KMS-11 (cell line): ENCODE measurements at regions not wholly inside any gene's neighbourhood (a gene's known extent, or its start where the extent isn't known, plus 50 kb on each side); places are given as distances from the start of the nearest gene placed in this dataset.

ENCODE experiments used
- H2AFZ ChIP-seq: fragments of 200-600 bp; sonication (generic); 2 replicates; pipeline ENCODE4 v1.6.1; 2016; ENCODE audit warnings: antibody characterized with exemption, mixed run types, low read depth
- H3K27ac ChIP-seq: fragments of 200-600 bp; sonication (generic); 2 replicates; pipeline ENCODE4 v1.6.1; 2016; ENCODE audit warnings: mild to moderate bottlenecking, mixed run types
- H3K27me3 ChIP-seq: fragments of 200-600 bp; sonication (generic); 2 replicates; pipeline ENCODE4 v1.6.1; 2017; ENCODE audit warnings: mild to moderate bottlenecking, low read depth, mixed run types, moderate library complexity; ENCODE audit not compliant: insufficient read depth
- H3K36me3 ChIP-seq: fragments of 200-600 bp; sonication (generic); 2 replicates; pipeline ENCODE4 v1.6.1; 2017; ENCODE audit warnings: mild to moderate bottlenecking, mixed run types; ENCODE audit not compliant: insufficient read depth
- H3K4me1 ChIP-seq: fragments of 200-600 bp; sonication (generic); 2 replicates; pipeline ENCODE4 v1.6.1; 2016; ENCODE audit warnings: mild to moderate bottlenecking, low read depth, mixed run types; ENCODE audit not compliant: poor library complexity, severe bottlenecking
- H3K4me2 ChIP-seq: fragments of 200-600 bp; sonication (generic); 2 replicates; pipeline ENCODE4 v1.7.0; 2016; ENCODE audit warnings: mild to moderate bottlenecking, mixed run types
- H3K4me3 ChIP-seq: fragments of 200-600 bp; sonication (generic); IDR thresholded peaks from 2 replicates; pipeline ENCODE4 v1.6.1; 2017; ENCODE audit warnings: low read depth, low read length, mixed read lengths; ENCODE audit not compliant: insufficient read depth
- H3K79me2 ChIP-seq: fragments of 200-600 bp; sonication (generic); 2 replicates; pipeline ENCODE4 v1.6.1; 2016; ENCODE audit warnings: low read depth, mixed run types; ENCODE audit not compliant: insufficient read depth
- H3K9ac ChIP-seq: fragments of 200-600 bp; sonication (generic); 2 replicates; pipeline ENCODE4 v1.6.1; 2016; ENCODE audit warnings: mild to moderate bottlenecking, mixed run types
- H4K20me1 ChIP-seq: fragments of 200-600 bp; sonication (generic); 2 replicates; pipeline ENCODE4 v1.6.1; 2016; ENCODE audit warnings: mild to moderate bottlenecking, mixed run types; ENCODE audit not compliant: insufficient read depth
- TF ChIP-seq, protein P1 (sequence below): fragments of 200-600 bp; sonication (generic); conservative IDR thresholded peaks from 2 replicates; pipeline ENCODE4 v1.6.1; 2017; ENCODE audit warnings: low read depth, mild to moderate bottlenecking, antibody characterized with exemption, low read length, moderate library complexity, mixed read lengths

GRCh38 chr12:34402228-34402898 is 380.1 kb downstream of the ALG10 start:
- TF ChIP-seq, protein P1, sequence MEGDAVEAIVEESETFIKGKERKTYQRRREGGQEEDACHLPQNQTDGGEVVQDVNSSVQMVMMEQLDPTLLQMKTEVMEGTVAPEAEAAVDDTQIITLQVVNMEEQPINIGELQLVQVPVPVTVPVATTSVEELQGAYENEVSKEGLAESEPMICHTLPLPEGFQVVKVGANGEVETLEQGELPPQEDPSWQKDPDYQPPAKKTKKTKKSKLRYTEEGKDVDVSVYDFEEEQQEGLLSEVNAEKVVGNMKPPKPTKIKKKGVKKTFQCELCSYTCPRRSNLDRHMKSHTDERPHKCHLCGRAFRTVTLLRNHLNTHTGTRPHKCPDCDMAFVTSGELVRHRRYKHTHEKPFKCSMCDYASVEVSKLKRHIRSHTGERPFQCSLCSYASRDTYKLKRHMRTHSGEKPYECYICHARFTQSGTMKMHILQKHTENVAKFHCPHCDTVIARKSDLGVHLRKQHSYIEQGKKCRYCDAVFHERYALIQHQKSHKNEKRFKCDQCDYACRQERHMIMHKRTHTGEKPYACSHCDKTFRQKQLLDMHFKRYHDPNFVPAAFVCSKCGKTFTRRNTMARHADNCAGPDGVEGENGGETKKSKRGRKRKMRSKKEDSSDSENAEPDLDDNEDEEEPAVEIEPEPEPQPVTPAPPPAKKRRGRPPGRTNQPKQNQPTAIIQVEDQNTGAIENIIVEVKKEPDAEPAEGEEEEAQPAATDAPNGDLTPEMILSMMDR = no peak
- no peak overlapping the region for H3K4me3 ChIP-seq
- no peaks in the 10 kb centered on the region for H3K4me1 ChIP-seq
- H3K27ac ChIP-seq = no peak overlapping the region
- no peak overlapping the region for H3K9ac ChIP-seq
- no peaks in the 10 kb centered on the region for H3K27me3 ChIP-seq
- H3K36me3 ChIP-seq = no peaks in the 10 kb centered on the region
- no peak overlapping the region for H2AFZ ChIP-seq
- no peaks in the 10 kb centered on the region for H4K20me1 ChIP-seq
- no peak overlapping the region for H3K4me2 ChIP-seq
- no peaks in the 10 kb centered on the region for H3K79me2 ChIP-seq

GRCh38 chr12:34402899-34403705 is 380.8 kb downstream of the ALG10 start:
- Histone ChIP-seq H3K4me3 (no peak overlapping the region), H3K9ac (no peak overlapping the region), H3K4me2 (no peak overlapping the region), H3K79me2 (no peaks in the 10 kb centered on the region), H3K27me3 (no peaks in the 10 kb centered on the region), H3K4me1 (no peaks in the 10 kb centered on the region), H3K36me3 (no peaks in the 10 kb centered on the region), H4K20me1 (no peaks in the 10 kb centered on the region), H3K27ac (no peak overlapping the region), H2AFZ (no peak overlapping the region)
- TF ChIP-seq, protein P1 = no peak

DNA sequence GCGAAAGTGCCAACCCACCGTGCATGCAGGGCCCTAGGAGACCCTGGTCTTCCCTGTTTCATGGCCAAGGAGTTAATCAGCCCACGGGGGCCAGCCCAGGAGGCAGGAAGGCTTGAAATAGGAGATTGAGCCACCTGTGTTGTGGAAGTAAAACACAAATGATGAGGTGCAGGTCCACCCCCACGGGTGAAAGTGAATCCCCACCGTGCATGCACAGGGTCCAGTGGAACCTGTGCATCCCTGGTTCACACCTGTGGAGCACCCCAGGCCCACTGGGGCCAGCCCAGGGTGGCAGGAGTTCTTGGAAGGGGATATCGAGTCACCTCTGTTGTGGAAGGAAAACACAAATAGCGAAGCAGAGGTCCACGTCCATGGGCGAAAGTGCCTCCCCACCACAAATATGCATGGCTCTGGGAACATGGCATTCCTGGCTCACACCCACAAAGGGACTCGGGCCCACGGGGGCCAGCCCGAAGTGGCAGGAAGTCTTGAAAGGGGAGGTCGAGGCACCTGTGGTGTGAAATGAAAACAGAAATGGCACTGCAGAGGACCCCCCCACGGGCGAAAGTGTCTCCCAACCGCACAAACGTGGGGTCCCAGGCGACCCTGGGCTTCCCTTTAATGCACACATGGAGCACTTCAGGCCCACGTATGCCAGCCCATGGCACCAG is 381.5 kb downstream of the ALG10 start:
- H3K4me3 ChIP-seq = no peak overlapping the region
- no peaks in the 10 kb centered on the region for H3K4me1 ChIP-seq
- H2AFZ ChIP-seq = no peak overlapping the region
- no peak overlapping the region for H3K9ac ChIP-seq
- no peaks in the 10 kb centered on the region for H3K27me3 ChIP-seq
- TF ChIP-seq, protein P1 = no peak
- no peaks in the 10 kb centered on the region for H3K36me3 ChIP-seq
- H3K4me2 ChIP-seq = no peak overlapping the region
- no peaks in the 10 kb centered on the region for H3K79me2 ChIP-seq
- no peak overlapping the region for H3K27ac ChIP-seq
- H4K20me1 ChIP-seq = no peaks in the 10 kb centered on the region

DNA sequence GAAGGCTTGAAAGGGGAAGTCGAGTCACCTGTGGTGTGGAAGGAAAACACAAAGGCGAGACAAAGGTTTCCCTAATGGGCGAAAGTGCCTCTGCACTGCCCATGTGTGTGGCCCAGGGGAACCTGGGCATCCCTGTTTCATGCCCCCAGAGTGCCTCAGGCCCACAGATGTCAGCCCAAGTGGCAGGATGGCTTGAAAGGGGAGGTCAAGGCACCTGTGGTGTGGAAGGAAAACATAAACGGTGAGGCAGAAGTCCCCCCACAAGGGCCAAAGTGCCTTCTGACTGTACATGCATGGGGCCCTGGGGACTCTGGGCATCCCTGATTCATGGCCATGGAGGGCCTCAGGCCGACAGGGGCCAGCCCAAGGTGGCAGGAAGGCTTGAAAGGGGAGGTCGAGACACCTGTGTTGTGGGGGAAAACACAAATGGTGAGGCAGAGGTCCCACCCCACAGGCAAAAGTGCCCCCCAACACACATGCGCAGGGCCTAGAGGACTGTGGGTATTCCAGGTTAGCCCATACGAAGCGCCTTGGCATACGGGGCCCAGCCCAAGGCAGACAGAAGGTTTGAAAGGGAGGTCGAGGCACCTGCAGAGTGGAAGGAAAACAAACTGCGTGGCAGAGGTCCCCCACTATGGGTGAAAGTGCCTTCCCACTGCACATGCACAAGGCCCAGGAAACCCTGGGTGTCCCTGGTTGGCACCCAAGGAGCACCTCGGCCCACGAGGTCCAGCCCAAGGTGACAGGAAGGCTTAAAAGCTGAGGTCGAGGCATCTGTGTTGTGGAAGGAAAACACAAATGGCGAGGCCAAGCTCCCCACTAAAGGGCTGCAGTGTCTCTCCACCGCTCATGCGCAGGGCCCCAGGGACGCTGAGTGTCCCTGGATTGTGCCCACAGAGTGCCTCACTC is 382.3 kb downstream of the ALG10 start:
- H3K27me3 ChIP-seq = no peaks in the 10 kb centered on the region
- H4K20me1 ChIP-seq = no peaks in the 10 kb centered on the region
- H3K4me1 ChIP-seq = no peaks in the 10 kb centered on the region
- H3K4me2 ChIP-seq = no peak overlapping the region
- no peak overlapping the region for H3K4me3 ChIP-seq
- no peaks in the 10 kb centered on the region for H3K36me3 ChIP-seq
- TF ChIP-seq, protein P1 = no peak
- no peak overlapping the region for H3K27ac ChIP-seq
- no peaks in the 10 kb centered on the region for H3K79me2 ChIP-seq
- H3K9ac ChIP-seq = no peak overlapping the region
- H2AFZ ChIP-seq = no peak overlapping the region
